Urothelium cell line (cell line): ENCODE measurements at regions not wholly inside any gene's neighbourhood (a gene's known extent, or its start where the extent isn't known, plus 50 kb on each side); places are given as distances from the start of the nearest gene placed in this dataset.
"Not testable (repeated sequence)": the region's sequence is repeated elsewhere in the genome, so short reads cannot be mapped to it uniquely, and the experiment has no call there.

Experiments
- DNase-seq: peaks from one replicate; pipeline ENCODE4 v3.0.0; 2011; ENCODE audit warnings: low spot score, mixed read lengths
- FAIRE-seq: peaks from 2 replicates; lab custom pipeline; 2011; peaks lifted over from hg19 to GRCh38; lab: Jason Lieb, UNC

- DNase-seq: no peak
- no peak for FAIRE-seq
These were observed 90.0 kb upstream of the MDM1 start for GRCh38 chr12:68422159-68422558.

- FAIRE-seq (no peak), DNase-seq (no peak)
These were observed 90.9 kb upstream of the MDM1 start for GRCh38 chr12:68422956-68423574.

GRCh38 chr12:68425998-68426397 lies 93.8 kb upstream of the MDM1 start:
- FAIRE-seq: no peak
- no peak for DNase-seq

DNA sequence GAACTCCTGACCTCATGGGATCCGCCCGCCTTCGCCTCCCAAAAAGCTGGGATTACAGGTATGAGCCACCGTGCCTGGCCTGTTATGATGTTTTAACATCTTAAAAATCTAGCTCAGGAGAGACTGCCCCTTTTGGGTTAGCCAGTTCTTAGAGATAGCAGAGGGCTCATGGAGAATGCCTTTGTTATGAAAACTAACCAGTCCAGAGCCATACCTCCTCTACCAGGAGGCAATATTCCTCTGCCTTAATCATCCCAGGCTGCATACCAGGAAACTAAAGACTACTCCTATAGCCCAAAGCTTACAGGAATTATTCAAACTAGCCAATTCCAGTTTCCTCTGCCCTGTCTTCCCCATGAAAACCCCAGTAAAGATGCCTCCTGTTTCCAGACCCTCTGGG lies 96.0 kb upstream of the MDM1 start:
- no peak for FAIRE-seq
- no peak for DNase-seq

DNA sequence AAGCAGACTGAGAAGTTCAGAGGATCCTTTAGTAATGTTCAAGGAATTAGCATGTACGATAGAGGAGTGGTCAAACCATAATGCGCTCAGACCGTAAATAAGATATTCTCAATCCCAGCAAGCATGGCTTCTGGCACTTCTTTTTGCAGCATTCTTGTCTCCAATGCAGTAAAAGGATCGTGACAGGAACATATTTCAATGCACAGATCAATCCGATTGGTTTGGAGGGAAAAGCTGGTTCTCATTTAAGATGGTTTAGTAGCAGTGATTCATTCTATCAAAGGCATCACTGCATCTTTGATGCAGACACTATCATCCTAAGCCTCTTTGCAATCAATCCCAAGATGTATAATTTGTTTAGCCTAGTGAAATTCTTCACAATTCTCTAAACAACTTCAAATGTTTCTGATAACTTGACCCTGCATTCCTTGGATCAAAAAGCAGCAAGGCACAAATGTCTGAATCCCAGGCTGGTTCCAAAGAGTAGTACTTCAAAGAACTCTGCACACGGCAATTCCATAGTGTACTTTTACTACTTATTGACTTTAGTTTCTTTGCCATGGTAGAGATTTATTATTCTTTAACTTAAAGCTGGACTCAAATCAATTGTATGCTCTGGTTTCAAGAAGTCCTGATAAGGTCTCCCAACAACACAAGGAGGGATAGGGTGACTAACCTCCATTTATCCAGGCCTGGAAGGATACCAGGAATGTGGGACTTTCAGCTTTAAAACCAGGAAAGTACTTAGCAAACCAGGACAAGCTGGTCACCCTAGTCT lies 96.8 kb upstream of the MDM1 start:
- FAIRE-seq (no peak), DNase-seq (no peak)

DNA sequence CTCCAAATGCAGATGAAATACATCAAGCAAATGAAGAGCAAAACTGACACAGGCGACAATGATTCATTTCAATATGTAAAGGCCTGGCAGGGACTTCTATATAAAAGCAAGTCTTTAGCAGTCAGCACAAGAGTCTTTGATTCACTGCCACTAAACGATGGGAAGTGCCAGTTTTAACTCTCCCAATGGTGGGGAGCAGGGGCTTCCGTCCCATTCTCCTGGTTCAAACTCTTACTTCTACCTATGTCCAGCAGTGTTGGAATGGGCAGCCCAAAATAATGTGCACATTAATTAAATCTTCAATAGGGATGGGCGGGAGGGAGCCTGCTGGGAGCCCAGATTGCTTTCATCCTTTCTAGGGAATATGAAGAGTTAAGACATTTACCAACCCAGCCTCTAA lies 97.5 kb upstream of the MDM1 start:
- FAIRE-seq (no peak), DNase-seq (no peak)

DNA sequence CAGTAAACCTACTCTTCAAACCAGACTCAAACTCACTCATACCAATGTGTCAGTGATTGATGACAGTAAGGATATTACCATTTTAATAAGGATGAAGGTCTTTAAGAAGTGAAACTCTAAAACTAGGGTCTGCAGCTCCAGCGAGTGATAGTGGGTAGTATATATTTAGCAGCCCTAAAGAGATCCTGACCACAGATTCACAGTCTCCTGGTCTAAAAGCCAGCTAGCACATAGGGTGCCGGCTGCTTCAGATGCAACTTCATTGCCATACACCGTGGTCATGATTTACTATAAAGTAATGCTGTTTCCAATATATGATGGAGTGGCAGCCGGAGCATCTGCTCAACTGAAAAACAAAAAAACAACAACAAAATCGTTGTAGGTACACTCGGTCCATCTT lies 99.6 kb upstream of the MDM1 start:
- no peak for FAIRE-seq
- no peak for DNase-seq

DNA sequence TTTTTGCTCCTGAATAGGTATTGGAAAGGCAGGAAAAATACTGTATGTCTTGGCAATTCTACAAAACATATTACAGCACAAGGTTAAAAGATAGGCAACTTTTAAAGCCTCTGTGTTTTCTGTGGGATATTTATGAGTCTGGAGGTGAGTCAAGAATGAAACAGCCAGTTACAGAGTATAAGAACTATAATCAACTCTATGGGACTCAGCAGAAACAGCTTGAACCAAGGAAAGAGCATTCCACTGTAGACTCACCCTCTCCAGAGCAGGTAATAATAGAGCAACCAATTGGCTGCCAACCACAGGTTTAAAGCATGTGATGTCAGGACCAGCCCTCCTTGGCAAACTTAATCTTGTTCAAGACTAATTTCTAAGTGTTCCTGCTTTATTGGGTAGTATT lies 100.5 kb upstream of the MDM1 start:
- FAIRE-seq (no peak), DNase-seq (no peak)

DNA sequence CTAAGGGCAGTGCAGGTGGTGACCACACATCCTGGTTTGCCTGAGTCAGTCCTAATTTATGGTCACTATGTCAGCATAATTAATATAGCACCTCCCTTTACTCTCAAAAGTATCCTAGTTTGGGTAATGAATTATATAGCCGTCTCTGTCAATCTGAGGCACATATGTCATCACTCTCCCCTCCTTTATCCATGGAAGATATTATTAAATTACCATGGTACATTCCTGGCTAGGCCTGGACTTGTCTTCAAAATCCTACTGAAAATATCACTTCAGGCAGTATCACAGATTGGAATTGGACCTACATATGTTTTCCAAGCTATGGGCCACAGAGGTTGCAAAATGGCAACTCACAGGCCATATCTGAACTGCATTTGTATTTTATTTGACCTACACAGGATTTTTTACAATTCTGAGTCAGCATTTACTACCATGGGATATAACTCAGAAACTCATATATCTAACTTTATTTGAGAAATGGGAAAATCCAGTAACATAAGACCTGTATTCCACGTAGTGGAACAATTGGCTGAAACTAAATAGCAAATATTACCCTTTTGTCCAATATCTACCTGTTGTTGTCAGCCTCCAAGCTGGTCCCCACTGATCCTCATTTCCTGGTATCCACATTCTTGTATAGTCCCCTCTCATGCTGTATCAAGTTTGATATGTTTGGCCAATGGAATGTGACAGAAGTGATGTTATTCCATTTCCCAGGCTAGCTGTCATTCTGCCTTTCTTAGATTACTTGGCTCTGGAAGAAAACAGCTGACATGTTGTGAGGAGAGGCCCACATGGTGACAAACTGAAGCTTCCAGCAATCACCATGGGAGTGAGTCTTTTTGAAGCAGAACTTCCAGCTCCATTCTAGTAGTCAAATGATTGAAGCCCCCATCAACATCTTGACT lies 102.5 kb upstream of the MDM1 start:
- DNase-seq: no peak
- no peak for FAIRE-seq

DNA sequence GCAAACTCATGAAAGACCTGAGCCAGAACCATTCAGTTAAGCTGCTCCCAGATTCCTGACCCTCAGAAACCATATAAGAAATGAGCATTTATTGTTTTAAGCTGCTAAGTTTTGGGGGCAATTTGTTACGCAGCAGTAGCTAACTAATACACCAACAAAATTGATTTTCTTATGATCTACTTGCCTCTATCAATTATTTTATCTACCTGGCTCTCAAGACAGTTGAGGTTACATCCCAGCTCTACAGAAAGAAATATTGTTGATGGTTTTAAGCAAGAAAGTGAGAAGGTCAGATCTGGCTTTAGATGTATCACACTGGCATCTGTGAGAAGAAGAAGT lies 103.1 kb upstream of the MDM1 start:
- FAIRE-seq (no peak), DNase-seq (no peak)

GRCh38 chr12:68435816-68436215 lies 103.7 kb upstream of the MDM1 start:
- DNase-seq: no peak
- FAIRE-seq: no peak

- FAIRE-seq (no peak), DNase-seq (no peak)
These were observed 106.4 kb upstream of the MDM1 start for GRCh38 chr12:68438601-68439000.

DNA sequence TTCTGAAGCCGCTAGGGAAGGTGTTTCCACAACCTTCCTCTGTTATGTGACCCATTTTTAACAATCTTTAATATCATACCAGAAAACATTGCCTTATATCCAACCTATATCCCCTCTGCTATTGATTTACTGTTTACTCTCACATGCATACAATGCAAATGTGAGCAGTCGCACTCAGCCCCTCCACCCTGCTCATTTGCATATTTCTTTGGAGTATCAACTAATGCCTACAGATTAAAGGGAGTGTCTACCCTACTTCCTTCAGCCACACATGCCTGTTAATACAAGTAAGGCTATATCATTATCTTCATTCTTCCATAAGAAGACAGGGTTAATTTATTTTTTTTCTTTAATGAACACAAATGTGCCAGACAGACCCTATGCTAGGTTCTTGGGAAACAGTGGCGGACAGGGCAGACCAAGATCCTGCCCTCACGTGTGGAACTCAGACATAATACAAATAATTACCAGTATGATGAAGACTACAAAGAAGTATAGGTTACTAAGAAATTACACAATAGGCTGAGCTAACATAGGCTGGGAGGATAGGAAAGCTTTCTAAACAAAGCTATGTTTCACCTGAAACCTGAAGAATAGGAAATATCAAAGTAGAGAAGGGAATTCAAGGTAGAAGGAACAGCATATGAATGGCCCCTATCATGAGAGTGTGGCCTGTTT lies 107.3 kb upstream of the MDM1 start:
- DNase-seq (no peak), FAIRE-seq (no peak)

- FAIRE-seq (no peak), DNase-seq (no peak)
These were observed 108.0 kb upstream of the MDM1 start for GRCh38 chr12:68440068-68440581.

GRCh38 chr12:68441167-68441566 lies 109.0 kb upstream of the MDM1 start:
- no peak for FAIRE-seq

GRCh38 chr12:68442353-68442972 lies 110.3 kb upstream of the MDM1 start:
- DNase-seq, FAIRE-seq: not testable (repeated sequence)

More at GRCh38 chr12:68441167-68441566, 109.0 kb upstream of the MDM1 start:
- DNase-seq: no peak

GRCh38 chr12:68443695-68444094 lies 111.5 kb upstream of the MDM1 start:
- not testable (repeated sequence) for DNase-seq, FAIRE-seq

DNA sequence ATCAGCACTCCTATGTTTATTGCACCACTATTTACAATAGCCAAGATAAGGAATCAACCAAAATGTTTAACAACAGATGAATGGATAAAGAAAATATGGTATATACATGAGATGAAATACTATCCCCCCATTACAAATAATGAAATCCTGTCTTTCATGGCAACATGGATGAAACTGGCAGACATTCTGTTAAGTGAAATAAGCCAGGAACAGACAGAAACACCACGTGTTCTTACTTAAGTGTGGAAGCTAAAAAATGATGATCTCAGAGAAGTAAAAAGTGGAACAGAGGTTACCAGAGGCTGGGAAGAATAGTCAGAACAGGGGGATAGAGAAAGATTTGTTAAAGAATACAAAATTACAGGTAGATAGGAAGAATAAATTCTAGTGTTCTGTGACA lies 113.7 kb upstream of the MDM1 start:
- no peak for DNase-seq
- FAIRE-seq: no peak

DNA sequence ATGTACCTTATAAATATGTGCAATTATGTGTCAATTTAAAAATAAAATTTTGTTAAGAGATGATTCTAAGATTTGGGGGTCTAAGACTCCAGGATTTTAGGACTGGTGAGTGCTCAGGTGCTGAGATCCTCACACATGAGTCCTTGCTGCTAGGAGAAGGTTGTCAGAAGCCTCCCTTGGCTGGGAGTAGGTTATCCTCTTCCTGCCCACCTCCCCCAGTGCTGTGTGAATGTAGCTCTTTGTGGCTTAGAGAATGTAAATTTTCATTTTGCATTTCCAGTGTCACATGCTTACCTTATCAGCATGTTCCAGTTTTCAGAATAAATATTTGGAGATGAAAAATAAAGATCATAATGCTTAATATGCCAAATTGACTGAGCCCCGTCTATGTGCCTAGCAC lies 114.2 kb upstream of the MDM1 start:
- DNase-seq: no peak
- FAIRE-seq: no peak
